ENCODE measurements at regions not wholly inside any gene's neighbourhood (a gene's known extent, or its start where the extent isn't known, plus 50 kb on each side); places are given as distances from the start of the nearest gene placed in this dataset.

- TF ChIP-seq CTCF (IDR thresholded peaks at IDR 0.05) (no peak), POLR2A (IDR thresholded peaks at IDR 0.05) (no peak)
- intact Hi-C loops (cut with DNase I) = no loop called here
- DNase-seq = no peak
These were observed 423.5 kb upstream of the ARPP21 start for GRCh38 chr3:35215525-35216500.

DNA sequence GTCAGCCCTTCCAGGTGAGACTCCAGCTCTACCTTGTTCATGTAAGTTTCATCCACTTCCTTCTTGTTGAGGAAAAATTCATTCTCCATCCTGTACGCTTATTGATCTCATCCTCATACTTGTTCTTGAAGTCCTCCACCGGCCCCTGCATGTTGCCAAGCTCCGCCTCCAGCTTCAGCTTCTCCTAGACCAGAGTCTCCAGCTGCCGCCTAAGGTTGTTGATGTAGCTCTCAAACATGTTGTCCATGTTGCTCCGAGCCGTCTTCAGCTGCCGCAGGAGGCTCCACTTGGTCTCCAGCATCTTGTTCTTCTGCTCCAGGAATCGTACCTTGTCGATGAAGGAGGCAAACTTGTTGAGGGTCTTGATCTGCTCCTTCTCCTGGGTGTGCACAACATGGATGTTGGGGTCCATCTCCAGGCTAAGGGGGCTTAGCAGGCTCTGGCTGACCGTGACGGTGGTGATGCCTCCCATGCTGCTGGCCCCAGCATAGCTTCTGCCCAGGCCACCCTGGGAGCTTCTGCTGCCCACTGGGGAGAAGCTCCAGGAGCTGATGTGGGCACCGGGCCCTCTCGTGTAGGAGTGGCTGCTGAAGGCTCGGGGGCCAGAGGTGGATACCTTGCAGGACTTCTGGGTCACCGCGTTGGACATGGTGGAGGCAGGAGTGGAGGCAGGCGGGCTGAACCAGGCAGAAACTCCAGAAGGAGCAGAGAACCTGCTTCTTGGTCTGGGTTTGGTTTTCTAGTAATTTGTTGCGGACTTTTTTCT is 422.6 kb upstream of the ARPP21 start:
- Histone ChIP-seq H3K36me3 (no peaks in the 10 kb centered on the region), H3K9me3 (no peaks in the 10 kb centered on the region), H3K4me3 (no peak overlapping the region), H3K4me1 (no peaks in the 10 kb centered on the region), H3K27ac (no peak overlapping the region), H3K27me3 (no peaks in the 10 kb centered on the region)
- TF ChIP-seq POLR2A (IDR thresholded peaks at IDR 0.05) (no peak), CTCF (IDR thresholded peaks at IDR 0.05) (no peak)
- intact Hi-C loops (cut with DNase I) = no loop called here
- 84 to 90% methylated on average over 13 to 16 of the region's 18 CpGs for WGBS, 2 donors
- DNase-seq = no peak

More at GRCh38 chr3:35215525-35216500, 423.5 kb upstream of the ARPP21 start:
- H3K27me3 ChIP-seq = no peaks in the 10 kb centered on the region
- no peaks in the 10 kb centered on the region for H3K9me3 ChIP-seq
- WGBS, 2 donors = 64 to 86% methylated on average over 2 to 5 of the region's 31 CpGs
- no peaks in the 10 kb centered on the region for H3K4me1 ChIP-seq
- no peaks in the 10 kb centered on the region for H3K36me3 ChIP-seq
- no peak overlapping the region for H3K27ac ChIP-seq
- no peak overlapping the region for H3K4me3 ChIP-seq

GRCh38 chr3:35223632-35224394 is 415.5 kb upstream of the ARPP21 start:
- H3K4me3 ChIP-seq = no peak overlapping the region
- no peak overlapping the region for H3K27ac ChIP-seq
- intact Hi-C loops (cut with DNase I) = no loop called here

DNA sequence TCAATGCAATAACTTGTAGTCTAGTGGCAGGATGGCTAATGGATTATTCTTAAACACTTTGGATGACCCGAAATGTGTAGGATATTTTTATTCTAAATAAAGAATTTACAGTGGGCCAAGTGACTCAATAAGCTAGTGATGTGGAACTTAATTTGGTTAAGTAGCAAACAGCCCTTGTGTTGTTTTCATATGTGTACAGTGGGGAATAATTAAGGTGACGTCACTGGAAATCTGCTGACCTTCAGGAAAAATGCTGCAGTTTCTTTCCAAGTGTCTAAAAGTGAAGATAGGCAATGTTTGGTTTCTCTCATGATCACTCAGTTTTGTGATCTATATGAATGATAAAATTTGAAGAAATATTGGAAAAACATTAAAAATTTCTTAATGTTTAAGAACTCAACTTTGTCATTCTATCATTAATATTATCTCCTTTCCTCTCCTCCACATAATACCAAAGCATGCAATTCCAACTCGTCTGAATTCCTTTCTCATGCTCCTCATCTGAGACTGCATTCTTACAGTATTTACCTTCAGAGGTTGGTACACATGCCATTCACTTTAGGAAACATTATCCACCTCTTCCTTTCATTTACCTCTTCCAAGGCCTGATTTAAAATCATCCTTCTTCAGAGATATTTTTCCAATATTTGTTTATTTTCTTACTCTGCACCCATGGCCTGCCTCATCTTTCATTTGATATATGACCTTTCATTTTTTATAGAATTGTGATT is 414.6 kb upstream of the ARPP21 start:
- no peak for DNase-seq
- 33 to 48% methylated on average over 3 of the region's 3 CpGs for WGBS, 2 donors
- Histone ChIP-seq H3K4me1 (no peaks in the 10 kb centered on the region), H3K4me3 (no peak overlapping the region), H3K9me3 (no peaks in the 10 kb centered on the region), H3K36me3 (no peaks in the 10 kb centered on the region), H3K27me3 (no peaks in the 10 kb centered on the region), H3K27ac (no peak overlapping the region)
- intact Hi-C loops (cut with DNase I) = no loop called here
- no peak for TF ChIP-seq POLR2A (IDR thresholded peaks at IDR 0.05)
- no peak for TF ChIP-seq CTCF (IDR thresholded peaks at IDR 0.05)

More at GRCh38 chr3:35223632-35224394, 415.5 kb upstream of the ARPP21 start:
- no peak for TF ChIP-seq CTCF (IDR thresholded peaks at IDR 0.05)
- TF ChIP-seq POLR2A (IDR thresholded peaks at IDR 0.05) = no peak
- Histone ChIP-seq H3K27me3 (no peaks in the 10 kb centered on the region), H3K36me3 (no peaks in the 10 kb centered on the region), H3K9me3 (no peaks in the 10 kb centered on the region), H3K4me1 (no peaks in the 10 kb centered on the region)
- WGBS, 2 donors = 77 to 94% methylated on average over 1 of the region's 1 CpG
- DNase-seq = no peak

Data from esophagus squamous epithelium (tissue), 5 donors.